HepG2 (cell line): ENCODE measurements at regions not wholly inside any gene's neighbourhood (a gene's known extent, or its start where the extent isn't known, plus 50 kb on each side); places are given as distances from the start of the nearest gene placed in this dataset.

ENCODE experiments used
- ASH2L ChIP-seq: fragments of 300-600, 200-600 bp; sonication (generic); IDR thresholded peaks from 2 replicates; pipeline ENCODE4 v1.7.0; 2017; ENCODE audit warnings: low read depth, mild to moderate bottlenecking, moderate library complexity, mixed read lengths, low read length; ENCODE audit not compliant: insufficient read length
- CHD2 ChIP-seq: IDR thresholded peaks from 2 replicates; pipeline ENCODE4 v1.6.1; 2011; ENCODE audit warnings: low read depth, low read length, improper control_type of control experiment
- MLX ChIP-seq: IDR thresholded peaks from 2 replicates; pipeline ENCODE4 v1.6.1; 2016
- PREB ChIP-seq: sonication (generic); formaldehyde crosslinking; IDR thresholded peaks from 2 replicates; pipeline ENCODE4 v1.4.0; 2020; ENCODE audit warnings: missing genetic modification reagents
- USF2 ChIP-seq, 2 experiments: sonication (generic) in 1 of 2; formaldehyde crosslinking in 1 of 2; IDR thresholded peaks; 2 replicates each; pipeline versions ENCODE4 v1.5.1 to v1.6.1; 2011 to 2020; ENCODE audit warnings: borderline replicate concordance in 1 of 2, low read depth in 1 of 2, low read length in 1 of 2, mild to moderate bottlenecking in 1 of 2, missing genetic modification reagents in 1 of 2, moderate library complexity in 1 of 2
- ZGPAT ChIP-seq: IDR thresholded peaks from 2 replicates; pipeline ENCODE4 v1.6.1; 2016; ENCODE audit warnings: mild to moderate bottlenecking
- ZNF121 ChIP-seq: sonication (generic); formaldehyde crosslinking; IDR thresholded peaks from 2 replicates; pipeline ENCODE4 v1.5.0; 2020; ENCODE audit warnings: mild to moderate bottlenecking, missing genetic modification reagents

- TF ChIP-seq ASH2L (no peak), MLX (CRISPR knock-in tag) (no peak), PREB (CRISPR knock-in tag) (no peak), ZNF121 (CRISPR knock-in tag) (no peak), CHD2 (no peak), ZGPAT (CRISPR knock-in tag) (no peak), USF2 (IDR thresholded peaks at IDR 0.05; ENCODE audit: low read depth, low read length) (no peak), USF2 (CRISPR knock-in tag; IDR thresholded peaks at IDR 0.05; ENCODE audit: borderline replicate concordance) (no peak)
These were observed 290.5 kb upstream of the PROX1 start for GRCh38 chr1:213697192-213697802.
